ENCODE measurements at regions not wholly inside any gene's neighbourhood (a gene's known extent, or its start where the extent isn't known, plus 50 kb on each side); places are given as distances from the start of the nearest gene placed in this dataset.

DNA sequence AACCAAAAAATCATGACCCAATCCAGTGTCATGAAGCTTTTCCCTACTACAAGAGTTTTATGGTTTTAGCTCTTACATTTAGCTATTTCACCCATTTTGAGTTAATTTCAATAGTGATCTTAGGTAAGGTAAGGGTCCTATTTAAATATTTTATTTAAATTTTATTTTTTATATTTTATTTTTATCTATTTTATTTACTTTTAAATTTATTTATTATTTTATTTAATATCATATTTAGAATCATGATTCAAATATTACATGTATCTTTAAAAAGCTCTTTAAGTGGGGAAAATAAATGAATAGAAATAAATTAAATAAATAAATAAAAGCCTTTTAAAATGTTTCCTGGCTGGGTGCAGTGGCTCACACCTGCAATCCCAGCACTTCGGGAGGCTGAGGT is 276.0 kb downstream of the SKIDA1 start:
- DNase-seq: no peak

DNA sequence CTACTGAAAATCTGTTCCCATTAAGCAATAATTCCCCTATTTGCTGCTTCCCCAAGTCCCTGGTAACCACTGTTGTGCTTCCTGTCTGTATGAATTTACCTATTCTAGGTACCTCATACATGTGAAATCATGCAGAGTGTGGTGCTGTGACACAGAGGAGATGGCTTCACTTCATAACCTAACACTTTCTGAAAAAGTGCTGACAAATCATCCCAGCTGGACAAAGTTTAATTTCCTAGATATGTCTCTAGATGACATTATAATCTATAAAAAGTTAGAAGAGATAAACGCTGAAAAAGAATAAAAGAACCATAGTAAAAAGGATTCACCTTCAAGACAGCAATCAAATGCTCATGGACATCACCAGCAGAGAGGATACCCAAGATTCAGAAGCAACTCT is 277.9 kb downstream of the SKIDA1 start:
- DNase-seq: no peak

DNA sequence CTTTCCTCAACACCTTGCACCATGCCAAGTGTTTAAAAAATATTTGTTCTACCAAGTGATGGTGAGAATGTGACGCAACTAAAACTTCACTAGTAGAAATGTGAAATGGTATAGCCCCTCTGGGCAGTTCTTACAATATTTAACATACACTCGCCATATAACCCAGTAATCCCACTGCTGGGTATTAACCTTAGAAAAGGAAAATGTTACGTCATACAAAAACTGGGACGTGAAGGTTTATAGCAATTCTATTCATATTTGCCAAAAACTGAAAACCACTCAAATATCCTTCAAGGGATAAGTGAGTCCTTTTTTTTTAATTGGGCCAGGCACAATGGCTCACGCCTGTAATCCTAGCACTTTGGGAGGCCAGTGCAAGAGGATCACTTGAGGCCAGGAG is 279.3 kb downstream of the SKIDA1 start:
- no peak for DNase-seq

DNA sequence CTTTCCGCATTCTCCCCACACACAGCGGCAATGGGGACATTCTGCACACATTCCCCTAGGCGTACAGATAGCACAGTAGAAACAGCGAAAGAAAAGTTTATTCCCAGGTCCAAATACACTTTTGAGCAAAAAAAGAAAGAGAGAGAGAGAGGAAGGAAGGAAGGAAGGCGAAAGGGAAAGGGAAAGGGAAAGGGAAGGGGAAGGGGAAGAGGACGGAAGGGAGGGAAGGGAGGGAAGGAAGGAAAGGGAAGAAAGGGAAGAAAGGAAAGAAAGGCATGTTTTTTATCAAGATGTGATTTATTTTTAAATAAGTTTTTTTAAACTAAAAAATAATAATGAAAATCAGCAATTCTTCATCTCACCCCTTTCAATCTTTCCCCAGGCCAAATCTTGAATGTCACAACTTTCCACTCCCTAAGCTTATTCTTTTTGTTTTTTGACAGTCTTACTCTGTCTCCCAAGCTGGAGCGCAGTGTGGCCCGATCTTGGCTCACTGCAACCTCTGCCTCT is 281.7 kb downstream of the SKIDA1 start:
- no peak for DNase-seq

DNA sequence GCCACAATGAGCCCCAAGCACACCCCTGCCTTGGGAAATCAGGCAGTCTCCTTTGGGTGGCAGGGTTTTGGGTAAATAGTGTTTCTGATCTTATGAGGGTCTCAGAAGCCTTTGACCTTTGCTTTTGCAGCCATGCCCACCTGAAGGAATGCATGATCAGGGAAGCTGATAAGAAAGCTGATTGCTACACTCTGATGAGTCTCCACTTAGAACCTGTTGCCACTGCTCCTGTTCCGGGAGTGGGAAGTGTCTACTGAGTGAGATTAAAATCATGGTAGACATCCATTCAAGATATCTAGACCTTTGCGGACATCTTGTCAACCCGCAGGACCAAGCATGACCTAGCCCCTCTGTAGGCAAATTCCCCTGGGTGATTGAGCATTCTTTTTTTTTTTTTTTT is 282.6 kb downstream of the SKIDA1 start:
- no peak for DNase-seq

DNA sequence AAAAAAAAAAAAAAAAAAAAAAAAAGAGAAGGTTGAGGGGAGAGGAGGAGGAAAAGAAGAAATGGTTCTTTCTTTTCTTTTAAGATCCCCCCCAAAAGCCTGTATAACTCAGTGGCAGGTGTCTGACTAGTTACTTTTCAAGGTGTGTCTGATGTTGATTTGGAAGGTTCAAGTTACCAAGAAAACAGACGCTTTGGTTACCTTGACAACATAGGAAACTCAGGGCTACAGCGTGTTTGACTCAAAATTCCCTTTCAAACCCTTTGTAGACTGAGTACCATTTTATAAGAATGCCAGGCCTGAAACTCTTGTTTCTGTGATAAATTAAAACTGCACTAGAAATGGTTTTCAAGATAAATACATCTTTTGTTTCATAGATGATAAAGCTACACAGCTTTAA is 286.8 kb downstream of the SKIDA1 start:
- DNase-seq: no peak

DNA sequence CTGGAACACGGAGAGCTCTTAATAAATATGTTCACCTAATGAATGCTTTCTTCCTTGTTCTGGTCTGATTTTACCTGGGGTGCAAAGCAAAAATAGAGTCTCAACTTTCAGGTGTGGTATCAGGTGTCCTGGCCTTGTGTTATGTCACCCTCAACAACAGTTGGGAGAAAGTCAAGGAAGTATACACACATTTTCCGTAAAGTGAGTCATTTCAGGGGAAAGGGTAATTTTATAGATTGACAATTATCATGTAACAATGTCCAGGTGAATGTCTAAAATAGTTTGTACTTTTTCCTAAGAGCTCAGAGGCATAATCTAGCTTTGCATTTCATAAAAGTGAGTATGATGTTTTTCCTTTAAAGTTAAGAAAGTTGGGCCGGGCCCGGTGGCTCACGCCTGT is 287.4 kb downstream of the SKIDA1 start:
- DNase-seq: no peak

DNA sequence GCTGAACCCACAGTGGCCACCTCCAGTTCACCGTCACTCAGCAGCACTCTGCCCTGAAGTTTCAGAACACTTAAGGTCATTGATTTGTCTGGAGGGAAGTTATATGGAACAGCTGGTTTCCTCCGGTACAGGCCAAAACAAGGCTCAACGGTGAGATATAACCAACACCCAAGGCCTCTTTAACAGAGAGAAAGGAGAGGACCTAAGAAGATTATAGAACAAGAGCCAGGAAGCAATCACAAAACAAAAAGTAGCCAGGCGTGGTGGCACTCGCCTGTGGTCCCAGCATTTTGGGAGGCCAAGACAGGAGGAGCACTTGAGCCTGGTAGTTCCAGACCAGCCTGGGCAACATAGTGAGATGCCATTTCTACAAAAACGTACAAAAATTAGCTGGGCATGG is 290.7 kb downstream of the SKIDA1 start:
- no peak for DNase-seq

DNA sequence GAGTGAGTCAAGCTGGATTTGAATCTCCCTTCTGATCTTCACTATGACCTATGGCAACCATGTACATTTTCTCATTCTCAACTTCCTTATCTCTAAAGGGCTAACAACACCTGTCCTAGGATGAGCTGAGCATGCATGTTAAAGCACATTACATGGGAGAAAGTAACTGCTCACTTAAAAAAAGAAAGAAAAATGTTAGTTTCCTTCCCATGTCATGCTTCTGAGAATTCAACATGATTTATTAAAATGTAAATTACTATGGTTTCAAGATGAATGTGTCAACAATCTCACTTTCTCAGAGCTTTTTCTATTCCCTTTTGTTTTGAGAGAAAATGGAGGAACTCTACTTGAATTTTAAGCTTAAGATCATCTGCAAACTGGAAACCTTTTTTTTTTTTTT is 295.3 kb downstream of the SKIDA1 start:
- no peak for DNase-seq

DNA sequence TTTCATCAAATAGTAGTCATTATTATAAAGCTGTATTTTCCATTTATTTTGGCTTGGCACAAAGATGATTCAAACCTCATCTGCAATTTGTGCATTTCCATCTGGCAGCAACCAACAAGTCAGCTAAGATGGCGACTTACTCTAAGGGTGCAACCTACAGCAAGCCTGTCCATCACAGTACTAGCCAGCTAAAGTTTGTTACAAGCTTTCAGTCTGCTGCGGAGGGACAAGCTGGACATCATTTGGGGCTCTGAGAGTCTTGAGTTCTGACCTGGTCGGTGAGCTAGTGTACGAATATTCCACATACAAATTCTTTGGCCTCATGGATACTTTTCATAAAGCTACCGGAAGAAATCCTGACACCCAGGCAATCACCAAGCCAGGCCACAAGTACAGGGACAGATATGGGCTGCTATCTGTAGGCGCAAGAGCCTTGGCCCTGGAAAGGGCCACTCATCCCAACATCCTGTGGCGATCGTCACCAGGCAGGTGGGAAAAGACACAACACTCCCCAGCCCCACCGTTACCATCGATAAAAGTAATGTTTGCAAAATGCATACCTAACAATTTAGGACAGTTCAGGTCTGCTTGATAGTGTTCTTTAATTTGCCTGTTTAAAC is 307.6 kb downstream of the SKIDA1 start:
- DNase-seq: no peak

DNA sequence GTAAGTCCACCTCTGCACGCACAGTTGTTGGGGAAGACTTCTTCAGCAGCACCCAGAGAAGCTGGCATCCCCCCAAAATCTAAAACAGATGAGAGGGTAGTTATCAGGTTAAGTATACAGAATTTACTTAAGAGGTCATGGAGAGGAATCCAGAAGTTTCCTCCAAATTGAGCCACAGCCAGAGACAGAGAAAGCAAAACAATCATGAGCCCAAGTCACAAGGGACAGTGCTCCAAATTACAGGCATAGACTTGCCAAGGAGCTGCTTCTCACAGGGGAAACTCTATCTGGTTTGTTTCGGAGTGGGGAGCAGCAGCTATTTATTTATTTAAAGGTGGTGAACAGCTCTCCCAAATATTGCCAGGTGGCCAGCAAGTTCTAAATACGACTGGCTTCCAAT is 308.4 kb downstream of the SKIDA1 start:
- DNase-seq: no peak

DNA sequence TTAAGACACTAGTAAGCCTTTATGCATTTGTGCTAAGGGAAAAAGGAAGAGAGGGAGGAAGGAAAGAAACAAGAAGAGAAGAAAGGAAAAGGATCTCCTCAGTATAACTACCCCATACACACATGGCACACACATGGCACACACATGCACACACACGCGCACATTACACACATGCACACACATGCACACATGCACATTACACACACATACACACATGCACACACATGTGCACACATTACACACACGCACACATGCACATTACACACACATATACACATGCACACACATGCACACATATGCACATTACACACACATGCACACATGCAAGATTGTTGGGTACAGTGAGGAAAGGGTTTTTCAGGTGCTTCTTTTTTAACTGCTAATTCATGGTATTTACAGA is 311.2 kb downstream of the SKIDA1 start:
- no peak for DNase-seq

DNA sequence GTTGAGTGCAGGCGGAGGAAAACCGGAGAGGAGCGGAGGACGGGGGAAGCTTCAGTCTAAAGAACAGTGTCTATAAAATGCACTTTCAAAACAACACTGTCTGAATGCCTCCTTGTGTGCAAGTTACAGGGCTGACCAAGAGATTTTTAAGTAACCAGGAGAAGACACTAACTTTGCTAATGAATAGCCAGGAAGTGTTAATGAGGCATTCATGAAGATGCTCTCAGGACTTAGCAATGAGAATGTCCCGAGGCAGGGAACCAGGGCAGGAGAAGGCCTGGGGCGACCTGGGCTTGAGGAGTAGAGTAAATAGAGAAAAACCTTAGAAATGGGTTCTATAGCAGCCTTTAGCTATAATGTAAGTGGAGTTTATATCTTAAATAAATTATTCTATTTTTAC is 312.1 kb downstream of the SKIDA1 start:
- no peak for DNase-seq

DNA sequence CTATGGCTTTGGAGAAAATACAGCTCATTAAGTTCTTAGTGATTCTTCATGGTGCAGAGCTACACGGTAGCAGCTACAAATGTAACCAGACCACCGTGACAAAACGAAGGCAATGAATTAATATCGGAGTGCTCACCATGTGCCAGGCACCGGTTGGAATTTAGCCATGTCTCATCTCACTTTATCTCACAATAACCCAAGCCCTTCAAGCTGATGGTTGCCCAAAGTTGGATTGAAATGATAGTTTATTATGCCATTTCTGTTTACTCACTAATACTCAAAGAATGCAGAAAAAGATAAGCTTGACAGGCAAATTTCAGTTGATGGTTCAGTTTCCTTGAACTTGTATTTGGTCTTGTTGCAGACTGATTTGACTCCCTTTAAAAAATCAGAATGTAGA is 312.6 kb downstream of the SKIDA1 start:
- no peak for DNase-seq

DNA sequence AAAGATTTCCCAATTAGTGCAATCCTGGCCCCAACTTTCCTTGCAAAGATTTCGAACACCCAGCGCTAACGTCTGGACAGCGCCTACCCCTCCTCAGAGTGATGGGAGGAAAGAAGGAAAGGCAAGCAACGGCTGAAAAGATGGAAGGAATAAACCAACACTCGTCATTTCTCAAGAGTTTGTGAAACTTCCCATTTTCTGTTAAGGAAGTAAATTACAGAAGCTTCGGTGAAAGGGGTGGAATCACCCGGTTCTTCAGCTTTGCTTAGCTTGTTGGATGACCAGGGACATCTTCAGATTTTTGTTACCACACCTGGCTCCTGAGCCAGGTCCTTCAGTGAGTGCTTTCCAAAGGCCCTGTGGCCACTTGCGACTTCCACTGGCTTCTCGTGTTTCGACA is 313.1 kb downstream of the SKIDA1 start:
- no peak for DNase-seq

DNA sequence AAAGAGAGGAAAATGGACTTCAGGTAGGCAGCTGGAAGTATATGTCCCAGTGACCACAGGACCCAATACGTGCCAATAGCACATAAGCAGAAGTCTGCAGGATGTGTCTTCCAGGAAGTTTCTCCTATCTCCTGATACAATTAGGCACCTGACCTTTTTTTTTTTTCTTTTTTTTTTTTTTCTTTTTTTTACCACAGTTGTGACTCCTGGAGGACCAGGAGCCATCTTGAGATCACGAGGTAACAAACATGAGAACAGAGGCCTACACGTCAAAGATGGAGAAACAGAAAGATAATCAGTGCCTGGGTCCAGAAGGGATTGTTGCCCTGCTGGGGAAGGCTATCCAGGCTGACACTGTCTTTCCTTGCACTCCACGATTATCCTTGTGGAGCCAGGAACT is 312.4 kb upstream of the NEBL start:
- no peak for DNase-seq

DNA sequence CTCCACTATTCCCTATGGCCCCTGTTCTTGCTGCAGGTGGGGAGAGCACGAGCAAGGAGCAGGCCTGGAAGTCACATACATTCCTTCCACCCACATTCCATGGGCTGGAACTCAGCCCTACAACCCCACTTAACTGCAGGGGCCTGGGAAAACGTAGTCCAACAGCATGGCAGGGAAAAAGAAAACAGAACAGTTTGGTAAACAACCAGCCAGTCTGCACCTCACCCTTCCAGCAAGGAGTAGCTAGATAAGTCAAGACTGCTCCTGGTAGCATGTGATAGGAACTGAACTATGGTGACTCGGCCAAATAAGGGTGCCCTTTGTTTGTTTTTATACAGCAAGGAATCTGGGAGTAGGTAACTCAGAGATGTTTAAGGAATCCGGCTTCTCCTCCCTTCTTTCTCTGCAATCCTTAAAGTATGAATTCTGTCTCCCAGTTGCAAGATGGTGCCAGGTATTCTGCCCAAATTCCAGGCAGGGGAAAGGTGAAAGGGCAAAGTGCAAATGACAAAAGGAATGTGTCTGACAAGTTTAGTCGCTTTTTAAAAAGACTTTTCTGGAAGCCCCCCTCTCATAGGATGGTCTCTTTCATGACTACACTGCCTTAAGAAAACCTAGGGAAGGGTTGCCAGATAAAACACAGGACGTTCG is 311.7 kb upstream of the NEBL start:
- DNase-seq: no peak

DNA sequence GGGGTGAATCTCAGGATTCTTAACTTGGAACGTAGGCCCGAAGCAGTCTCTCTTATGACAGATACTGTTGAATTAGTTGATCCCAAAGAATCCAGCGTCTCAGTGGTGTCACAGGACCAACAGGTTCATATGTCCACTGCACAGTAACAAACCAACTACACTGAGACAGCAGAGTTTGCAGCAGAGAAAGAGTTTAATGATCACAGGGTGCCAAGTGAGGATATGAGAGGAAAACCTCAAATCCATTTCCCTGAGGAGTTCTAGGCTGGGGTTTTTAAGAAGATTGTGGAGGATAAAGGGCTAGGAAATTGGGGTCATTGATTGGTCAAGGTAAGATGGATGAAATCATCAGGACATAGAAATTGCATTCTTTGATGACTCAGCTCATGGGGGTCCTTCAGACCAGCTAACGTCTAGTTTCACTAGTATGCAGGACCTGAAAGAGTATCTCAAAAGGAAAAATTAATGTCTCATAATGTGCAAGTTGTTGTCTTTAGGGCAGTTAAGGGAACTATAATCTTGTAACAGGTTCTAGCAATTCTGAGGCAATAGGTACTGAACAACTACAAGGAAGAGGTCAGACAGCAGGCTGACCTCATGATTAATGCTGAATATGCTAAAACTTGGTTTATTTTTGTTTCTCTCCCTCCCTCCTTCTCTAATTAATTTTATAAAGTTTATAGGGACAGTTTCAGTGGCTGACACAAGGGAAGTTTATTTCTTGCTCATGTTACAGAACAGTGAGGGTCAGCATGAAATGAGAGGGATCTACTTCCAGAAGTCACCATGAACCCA is 310.9 kb upstream of the NEBL start:
- no peak for DNase-seq

DNA sequence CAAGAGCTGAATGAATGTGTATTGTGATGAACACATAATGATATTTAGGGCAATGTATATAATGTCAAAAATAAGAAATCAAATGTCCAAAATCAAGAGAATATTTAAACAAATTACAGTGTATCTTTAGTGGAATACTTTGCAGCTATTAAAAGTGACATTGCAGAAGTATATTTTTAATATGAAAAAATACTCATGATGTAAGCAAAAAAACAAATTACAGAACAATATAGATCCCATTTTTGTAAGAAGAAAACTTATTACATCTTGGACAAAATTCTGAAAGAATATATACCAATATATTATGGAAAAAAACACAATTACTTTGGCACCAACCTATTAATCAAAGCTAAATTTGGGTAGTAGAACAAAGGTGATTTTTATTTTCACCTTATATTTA is 308.2 kb upstream of the NEBL start:
- no peak for DNase-seq

DNA sequence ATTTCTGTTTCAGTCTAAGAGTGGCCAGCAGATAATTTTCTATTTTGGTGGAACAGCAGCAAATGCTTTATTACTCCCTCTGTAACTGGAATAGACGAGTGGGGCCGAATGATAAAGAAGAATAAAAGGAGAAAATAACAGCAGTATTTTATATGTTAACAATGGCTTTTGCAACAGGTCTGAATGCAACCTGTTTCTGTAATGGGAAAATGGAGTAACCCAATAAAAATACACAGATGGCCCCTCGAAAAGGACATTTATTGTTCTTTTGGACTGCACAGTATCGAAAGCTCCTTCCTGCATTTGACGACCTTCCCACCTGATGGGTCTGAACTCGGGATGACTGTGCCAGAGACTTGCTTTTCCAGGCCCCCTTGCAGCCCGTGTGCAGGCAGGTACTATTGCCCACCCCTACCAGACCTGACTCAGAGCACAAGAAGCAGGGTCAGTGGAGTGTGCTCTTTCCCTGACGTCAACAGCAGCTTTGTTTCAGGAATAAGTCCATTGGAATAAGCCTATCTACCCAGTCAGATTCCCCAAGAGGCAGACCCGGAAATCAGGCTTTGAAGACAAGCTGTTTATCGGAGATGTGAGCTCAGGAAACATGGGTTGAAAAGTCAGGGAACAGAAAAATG is 306.5 kb upstream of the NEBL start:
- DNase-seq: no peak

DNA sequence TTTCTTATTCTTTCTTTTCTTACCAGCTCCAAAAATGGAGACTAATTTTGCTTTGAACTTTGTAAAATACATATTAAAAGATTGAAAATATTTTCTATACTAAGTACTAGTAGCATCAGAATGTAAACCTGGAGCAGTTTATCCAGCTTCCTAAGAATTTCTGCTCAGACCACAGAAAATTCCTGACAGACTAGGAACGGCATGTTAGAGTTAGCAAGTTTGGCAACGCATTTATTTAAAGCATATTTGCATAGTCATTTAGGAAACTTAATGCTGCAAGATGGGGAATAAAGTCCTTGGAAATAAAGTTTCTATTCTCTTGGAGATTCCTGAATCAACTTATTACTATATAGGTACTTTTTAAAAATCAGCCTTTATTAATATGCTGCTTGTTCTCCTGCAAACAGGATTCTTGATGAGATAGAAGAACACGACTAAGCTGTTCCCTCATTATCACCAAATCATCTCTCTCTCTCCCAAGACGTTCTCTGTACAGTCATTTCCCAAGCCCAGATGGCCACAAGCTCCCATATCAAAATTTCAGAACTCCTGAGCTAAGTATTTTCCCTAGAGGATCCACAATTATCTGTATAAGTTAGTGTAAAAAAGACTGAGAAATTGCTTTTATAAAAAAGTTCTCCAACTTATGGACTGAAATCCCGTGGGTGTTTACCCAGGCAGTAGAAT is 305.8 kb upstream of the NEBL start:
- DNase-seq: no peak

DNA sequence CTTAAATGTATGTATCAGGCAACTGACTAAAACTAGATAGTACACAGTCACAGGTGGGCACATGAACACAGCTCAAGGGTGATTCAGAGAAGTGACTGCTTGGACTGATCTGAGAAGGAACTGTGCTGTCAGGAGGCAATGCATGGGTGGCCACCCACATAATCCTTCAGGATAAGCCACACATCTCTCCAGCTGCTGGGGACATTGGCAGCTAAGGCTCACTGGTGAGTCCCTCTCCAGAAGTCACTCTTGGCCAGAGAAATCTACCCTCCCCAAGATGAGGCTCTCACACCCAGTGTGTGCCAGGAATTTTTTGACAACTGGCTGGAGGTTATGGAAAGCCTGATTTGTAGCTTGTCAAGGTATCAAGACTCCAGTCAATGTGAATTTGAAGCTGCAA is 302.4 kb upstream of the NEBL start:
- no peak for DNase-seq

DNA sequence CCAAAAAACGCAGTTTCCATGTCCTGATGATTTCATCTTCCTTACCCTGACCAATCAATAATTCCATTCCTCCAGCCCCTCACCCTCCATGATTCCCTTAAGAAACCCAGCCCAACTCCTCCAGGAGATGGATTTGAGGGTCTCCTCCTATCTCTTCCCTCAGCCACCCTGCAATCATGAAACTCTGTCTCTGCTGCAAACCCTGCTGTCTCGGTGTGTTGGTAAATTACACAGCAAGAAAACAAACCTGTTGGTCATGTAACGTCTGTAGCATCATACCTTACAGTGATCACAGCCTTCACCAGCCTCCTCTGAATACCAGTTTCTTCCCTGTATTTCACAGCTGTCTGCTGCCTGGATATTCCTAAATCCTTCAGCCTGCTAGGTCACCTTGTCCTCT is 300.7 kb upstream of the NEBL start:
- no peak for DNase-seq

Measured in NCI-H1436 treated with DMSO at 0.1 percent for 48 hours (cell line).